Neuron (in vitro differentiated cells): ENCODE measurements at regions not wholly inside any gene's neighbourhood (a gene's known extent, or its start where the extent isn't known, plus 50 kb on each side); places are given as distances from the start of the nearest gene placed in this dataset.

Source experiments
- H2AFZ ChIP-seq: one replicate; pipeline ENCODE4 v1.6.1; 2013; ENCODE audit warnings: low read depth, mild to moderate bottlenecking, inconsistent platforms, low read length, moderate library complexity
- H3K27me3 ChIP-seq: one replicate; pipeline ENCODE4 v1.6.1; 2013; ENCODE audit warnings: low read length; ENCODE audit not compliant: insufficient read depth
- H3K36me3 ChIP-seq: one replicate; pipeline ENCODE4 v1.6.1; 2013; ENCODE audit warnings: low read length; ENCODE audit not compliant: insufficient read depth
- H3K4me1 ChIP-seq: one replicate; pipeline ENCODE4 v1.6.1; 2013; ENCODE audit warnings: low read length; ENCODE audit not compliant: insufficient read depth
- H3K4me3 ChIP-seq: 2 replicates; pipeline ENCODE4 v1.5.1; 2013; ENCODE audit warnings: mild to moderate bottlenecking, low read length, moderate library complexity
- H3K9me3 ChIP-seq: one replicate; pipeline ENCODE4 v1.6.1; 2013; ENCODE audit warnings: low read length

- Histone ChIP-seq H3K9me3 (no peaks in the 10 kb centered on the region), H3K36me3 (no peaks in the 10 kb centered on the region), H2AFZ (no peak overlapping the region), H3K4me1 (no peaks in the 10 kb centered on the region), H3K4me3 (no peak overlapping the region), H3K27me3 (no peaks in the 10 kb centered on the region)
These were observed 204.4 kb downstream of the TUSC7 start for GRCh38 chr3:116914004-116914403.

DNA sequence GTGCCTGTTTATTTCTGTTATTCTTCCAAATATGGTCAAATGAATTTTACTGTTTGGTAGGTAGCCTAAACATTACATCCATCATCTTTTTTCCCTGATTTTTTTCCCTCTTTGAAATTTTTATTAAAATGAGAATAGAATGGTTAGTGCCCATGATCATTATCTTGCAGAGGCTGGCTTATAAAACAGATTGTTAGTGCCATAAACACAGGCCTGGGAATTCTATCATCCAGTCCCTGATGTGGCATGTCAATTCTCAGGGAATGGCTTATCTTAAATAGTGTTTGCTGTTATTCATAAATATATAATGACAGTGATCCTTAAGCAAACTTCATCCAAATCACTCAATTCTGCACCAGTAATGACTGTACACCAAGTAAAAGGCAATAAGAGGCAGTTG is 207.3 kb downstream of the TUSC7 start:
- H3K4me1 ChIP-seq, result peaks cover 19% of the 10 kb centered on the region
- no peaks in the 10 kb centered on the region for H3K36me3 ChIP-seq
- H3K4me3 ChIP-seq, result no peak overlapping the region
- H3K9me3 ChIP-seq, result no peaks in the 10 kb centered on the region
- no peaks in the 10 kb centered on the region for H3K27me3 ChIP-seq
- no peak overlapping the region for H2AFZ ChIP-seq

GRCh38 chr3:116920826-116921610 is 211.4 kb downstream of the TUSC7 start:
- Histone ChIP-seq H3K4me3 (no peak overlapping the region), H3K4me1 (peaks cover 21% of the 10 kb centered on the region), H3K9me3 (peaks cover 3% of the 10 kb centered on the region), H3K36me3 (no peaks in the 10 kb centered on the region), H3K27me3 (no peaks in the 10 kb centered on the region), H2AFZ (no peak overlapping the region)

- Histone ChIP-seq H2AFZ (no peak overlapping the region), H3K27me3 (no peaks in the 10 kb centered on the region), H3K36me3 (no peaks in the 10 kb centered on the region), H3K4me1 (peaks cover 14% of the 10 kb centered on the region), H3K4me3 (no peak overlapping the region), H3K9me3 (peaks cover 6% of the 10 kb centered on the region)
These were observed 218.3 kb downstream of the TUSC7 start for GRCh38 chr3:116927918-116928317.

DNA sequence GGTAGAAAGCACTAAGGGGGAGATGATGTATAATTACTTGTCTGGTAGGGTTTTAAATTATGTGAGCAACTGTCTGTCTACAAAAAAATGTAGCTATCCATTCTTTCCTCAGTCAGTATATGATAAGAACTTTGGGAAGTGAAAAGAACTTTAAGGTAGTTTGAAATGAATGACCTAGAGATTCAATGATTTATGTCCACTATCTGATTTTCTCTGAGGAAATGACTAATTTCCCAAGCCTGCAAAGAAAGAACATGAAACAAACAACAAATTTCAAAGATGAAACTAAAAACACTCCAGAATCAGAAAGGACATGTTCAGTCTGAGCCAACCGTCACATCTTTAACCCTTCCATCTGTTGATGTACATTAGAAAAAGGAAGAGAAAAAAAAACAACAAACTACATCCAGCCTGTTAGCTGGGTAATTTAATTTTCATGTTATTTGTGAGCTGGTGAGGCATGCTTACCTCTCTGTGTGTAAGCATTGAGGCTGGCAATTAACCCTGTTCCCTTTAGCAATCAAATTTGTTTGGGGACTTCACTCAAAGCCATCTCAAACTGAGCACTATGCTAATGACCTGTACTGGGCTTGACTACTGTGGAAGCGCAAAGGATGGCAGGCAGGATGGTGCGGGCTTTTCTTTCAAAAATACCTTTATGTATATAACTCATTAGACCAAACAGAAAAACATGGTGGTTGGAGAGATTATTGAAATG is 220.1 kb downstream of the TUSC7 start:
- no peak overlapping the region for H2AFZ ChIP-seq
- H3K4me1 ChIP-seq, result peaks cover 14% of the 10 kb centered on the region
- H3K27me3 ChIP-seq, result no peaks in the 10 kb centered on the region
- no peaks in the 10 kb centered on the region for H3K36me3 ChIP-seq
- H3K9me3 ChIP-seq, result peaks cover 6% of the 10 kb centered on the region
- H3K4me3 ChIP-seq, result no peak overlapping the region

- no peaks in the 10 kb centered on the region for H3K36me3 ChIP-seq
- no peak overlapping the region for H3K4me3 ChIP-seq
- no peak overlapping the region for H2AFZ ChIP-seq
- peaks cover 14% of the 10 kb centered on the region for H3K4me1 ChIP-seq
- H3K27me3 ChIP-seq, result no peaks in the 10 kb centered on the region
- H3K9me3 ChIP-seq, result peaks cover 3% of the 10 kb centered on the region
These were observed 221.2 kb downstream of the TUSC7 start for GRCh38 chr3:116930786-116931185.

- Histone ChIP-seq H3K4me3 (no peak overlapping the region), H3K27me3 (no peaks in the 10 kb centered on the region), H3K4me1 (no peaks in the 10 kb centered on the region), H3K36me3 (no peaks in the 10 kb centered on the region), H3K9me3 (no peaks in the 10 kb centered on the region), H2AFZ (no peak overlapping the region)
These were observed 229.5 kb downstream of the TUSC7 start for GRCh38 chr3:116939091-116939490.

GRCh38 chr3:116939550-116939949 is 230.0 kb downstream of the TUSC7 start:
- Histone ChIP-seq H2AFZ (no peak overlapping the region), H3K4me3 (no peak overlapping the region), H3K9me3 (no peaks in the 10 kb centered on the region), H3K27me3 (no peaks in the 10 kb centered on the region), H3K4me1 (no peaks in the 10 kb centered on the region), H3K36me3 (no peaks in the 10 kb centered on the region)

DNA sequence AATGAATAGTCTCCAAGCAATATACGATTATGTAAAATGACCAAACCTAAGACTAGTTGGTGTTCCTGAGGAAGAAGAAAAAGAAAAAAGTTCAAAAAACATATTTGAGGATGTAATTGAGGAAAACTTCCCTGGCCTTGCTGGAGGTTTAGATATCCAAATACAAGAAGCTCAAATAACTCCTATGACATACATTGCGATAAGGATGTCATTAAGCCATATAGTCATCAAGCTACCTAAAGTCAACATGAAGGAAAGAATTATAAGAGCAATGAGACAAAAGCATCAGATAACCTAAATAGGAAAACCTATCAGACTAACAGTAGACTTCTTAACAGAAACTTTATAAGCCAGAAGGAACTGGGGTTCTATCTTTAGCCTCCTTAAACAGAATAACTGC is 231.1 kb downstream of the TUSC7 start:
- Histone ChIP-seq H2AFZ (no peak overlapping the region), H3K4me1 (no peaks in the 10 kb centered on the region), H3K27me3 (no peaks in the 10 kb centered on the region), H3K9me3 (no peaks in the 10 kb centered on the region), H3K36me3 (no peaks in the 10 kb centered on the region), H3K4me3 (no peak overlapping the region)

- Histone ChIP-seq H3K36me3 (no peaks in the 10 kb centered on the region), H3K27me3 (no peaks in the 10 kb centered on the region), H3K4me3 (no peak overlapping the region), H2AFZ (no peak overlapping the region), H3K9me3 (no peaks in the 10 kb centered on the region), H3K4me1 (peaks cover 12% of the 10 kb centered on the region)
These were observed 236.8 kb downstream of the TUSC7 start for GRCh38 chr3:116946376-116946775.

DNA sequence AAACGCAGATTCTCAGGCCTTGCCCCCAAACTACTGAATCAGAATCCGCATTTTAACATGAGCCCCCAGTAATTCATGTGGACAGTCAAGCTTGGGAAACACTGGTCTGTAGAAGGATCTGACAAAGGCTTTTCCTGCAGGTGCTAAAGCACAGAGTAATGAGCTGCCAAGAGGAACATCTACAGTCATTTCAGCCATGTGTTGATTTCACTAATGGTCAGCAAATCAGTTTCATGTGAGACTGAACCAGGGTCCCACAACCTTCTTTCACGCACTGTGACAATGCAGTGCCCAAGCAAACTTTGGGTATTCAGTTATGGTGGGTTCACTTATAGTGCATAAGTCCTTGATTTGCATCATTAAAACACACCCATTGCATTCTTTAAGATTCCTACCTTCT is 237.6 kb downstream of the TUSC7 start:
- no peak overlapping the region for H2AFZ ChIP-seq
- no peak overlapping the region for H3K4me3 ChIP-seq
- no peaks in the 10 kb centered on the region for H3K36me3 ChIP-seq
- H3K27me3 ChIP-seq, result no peaks in the 10 kb centered on the region
- H3K9me3 ChIP-seq, result no peaks in the 10 kb centered on the region
- H3K4me1 ChIP-seq, result peaks cover 14% of the 10 kb centered on the region

DNA sequence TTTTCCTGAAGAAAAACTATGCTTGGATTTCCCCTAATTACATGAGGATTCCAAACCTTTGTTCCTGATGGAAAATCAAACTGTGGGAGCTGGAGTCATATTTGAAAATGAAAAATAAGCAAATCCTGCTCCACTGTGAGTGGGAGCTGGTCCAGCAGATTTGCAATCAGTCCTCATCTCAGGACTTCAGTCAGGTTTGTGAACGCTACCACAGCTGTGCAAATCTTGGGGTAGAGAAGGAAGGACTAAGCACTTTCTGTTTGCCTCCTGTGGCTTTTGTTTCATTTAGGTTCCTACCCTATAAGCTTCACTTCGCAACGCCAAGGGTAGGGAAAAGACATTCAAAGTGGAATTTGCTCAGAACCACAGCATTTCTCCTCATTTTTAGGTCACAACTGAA is 238.2 kb downstream of the TUSC7 start:
- Histone ChIP-seq H3K4me3 (no peak overlapping the region), H2AFZ (no peak overlapping the region), H3K36me3 (no peaks in the 10 kb centered on the region), H3K9me3 (no peaks in the 10 kb centered on the region), H3K27me3 (no peaks in the 10 kb centered on the region), H3K4me1 (peaks cover 14% of the 10 kb centered on the region)

DNA sequence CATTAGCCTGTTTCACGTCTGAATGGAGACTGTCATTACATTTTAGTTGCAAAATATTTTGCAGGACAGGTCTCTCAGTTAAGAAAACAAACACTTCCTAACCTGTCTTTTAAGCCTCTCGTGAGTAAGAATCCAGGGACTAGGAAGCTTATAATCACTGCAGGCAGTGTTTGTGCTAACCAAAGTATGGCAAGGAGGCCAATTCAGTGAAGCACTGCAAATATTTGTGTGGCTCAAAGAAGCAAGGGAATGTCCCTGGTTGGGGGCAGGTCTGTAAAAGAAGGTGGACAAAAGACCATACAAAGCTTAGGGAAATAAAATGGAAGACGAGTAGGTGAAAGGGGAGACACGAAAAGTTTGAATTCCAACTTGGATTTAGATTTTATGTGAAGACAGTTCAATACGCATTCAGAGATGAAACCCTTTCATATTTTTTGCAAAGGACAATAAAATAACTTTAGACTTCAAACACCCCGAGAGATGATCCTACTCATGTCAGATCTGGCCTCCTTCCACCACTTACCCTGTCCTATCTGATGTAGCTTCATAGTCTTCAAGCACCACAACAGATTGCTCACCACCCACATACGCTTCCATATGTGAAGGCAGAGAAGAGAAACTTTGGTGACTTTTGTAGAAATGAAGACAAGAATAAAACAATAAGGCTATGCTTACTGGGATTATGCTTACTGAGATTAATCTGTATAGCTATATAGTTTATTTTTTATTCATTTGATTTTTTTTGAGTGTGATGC is 240.9 kb downstream of the TUSC7 start:
- peak overlapping the region; percentile 26 for H2AFZ ChIP-seq
- H3K9me3 ChIP-seq, result no peaks in the 10 kb centered on the region
- peaks cover 14% of the 10 kb centered on the region for H3K4me1 ChIP-seq
- no peak overlapping the region for H3K4me3 ChIP-seq
- H3K27me3 ChIP-seq, result no peaks in the 10 kb centered on the region
- H3K36me3 ChIP-seq, result no peaks in the 10 kb centered on the region
